ENCODE measurements at regions not wholly inside any gene's neighbourhood (a gene's known extent, or its start where the extent isn't known, plus 50 kb on each side); places are given as distances from the start of the nearest gene placed in this dataset.

- TF ChIP-seq EZH2 (IDR thresholded peaks at IDR 0.05; ENCODE audit: insufficient read depth, poor library complexity, severe bottlenecking) = no peak
- no peak for TF ChIP-seq EZH2phosphoT487 (IDR thresholded peaks at IDR 0.05; ENCODE audit: insufficient read depth, low read depth)
Observed at GRCh38 chr11:38884145-38884865, 2286.3 kb upstream of the RAG2 start.

All from GM23248 (cell line).